Spleen (tissue), 11 donors: ENCODE measurements at regions not wholly inside any gene's neighbourhood (a gene's known extent, or its start where the extent isn't known, plus 50 kb on each side); places are given as distances from the start of the nearest gene placed in this dataset.

ENCODE experiments used
- DNase-seq: peaks from one replicate; pipeline ENCODE4 v3.0.0-alpha.2; 2020
- H3K27ac ChIP-seq, 8 donors: fragments of 200-600 bp; sonication (generic) in 7 of 8; 1 replicate in 4 of 8; 2 replicates in 4 of 8; pipeline versions ENCODE4 v1.5.0 to v1.8.0; 2016 to 2021; ENCODE audit warnings: inconsistent platforms in 4 of 8, mild to moderate bottlenecking in 4 of 8, moderate library complexity in 1 of 8
- H3K27me3 ChIP-seq, 7 donors: fragments of 200-600 bp; sonication (generic) in 6 of 7; replicated peaks in 1 of 7; 1 replicate in 4 of 7; 2 replicates in 3 of 7; pipeline versions ENCODE4 v1.5.0 to v1.8.0; 2016 to 2021; ENCODE audit warnings: inconsistent platforms in 3 of 7, mild to moderate bottlenecking in 1 of 7
- H3K36me3 ChIP-seq, 6 donors: fragments of 200-600 bp; sonication (generic) in 5 of 6; 1 replicate in 4 of 6; 2 replicates in 2 of 6; pipeline versions ENCODE4 v1.5.0 to v1.8.0; 2016 to 2021; ENCODE audit warnings: inconsistent platforms in 2 of 6
- H3K4me1 ChIP-seq, 6 donors: fragments of 200-600 bp; sonication (generic) in 5 of 6; 1 replicate in 3 of 6; 2 replicates in 3 of 6; pipeline versions ENCODE4 v1.5.0 to v1.8.0; 2016 to 2021; ENCODE audit warnings: inconsistent platforms in 3 of 6
- H3K4me3 ChIP-seq, 8 donors: fragments of 200-600 bp; sonication (generic) in 7 of 8; 1 replicate in 4 of 8; 2 replicates in 4 of 8; pipeline versions ENCODE4 v1.5.0 to v1.8.0; 2016 to 2021; ENCODE audit warnings: inconsistent platforms in 4 of 8, mild to moderate bottlenecking in 4 of 8, moderate library complexity in 2 of 8
- H3K9me3 ChIP-seq, 8 donors: fragments of 200-600 bp; sonication (generic) in 7 of 8; 1 replicate in 4 of 8; 2 replicates in 4 of 8; pipeline versions ENCODE4 v1.5.0 to v1.8.0; 2016 to 2021; ENCODE audit warnings: inconsistent platforms in 4 of 8
- CTCF ChIP-seq, 11 experiments: fragments of 200-600 bp in 7 of 11; fragments of 450-650 bp in 4 of 11; sonication (generic) in 4 of 11; IDR thresholded peaks in 8 of 11; conservative IDR thresholded peaks in 3 of 11; 1 replicate in 7 of 11; 2 replicates in 4 of 11; pipeline versions ENCODE4 v1.4.0 to v1.8.0; 2016 to 2021; ENCODE audit warnings: antibody characterized with exemption in 11 of 11, inconsistent platforms in 4 of 11, mild to moderate bottlenecking in 1 of 11
- POLR2A ChIP-seq, 3 donors: fragments of 450-650 bp; IDR thresholded peaks; one replicate each; pipeline ENCODE4 v1.5.1; 2017; ENCODE audit warnings: antibody characterized with exemption in 3 of 3, mild to moderate bottlenecking in 1 of 3
- POLR2AphosphoS5 ChIP-seq, 3 donors: sonication (generic); formaldehyde crosslinking; IDR thresholded peaks; one replicate each; pipeline ENCODE4 v1.5.1; 2017; ENCODE audit warnings: antibody characterized with exemption in 3 of 3
- WGBS, 5 donors: extraction: QIAGEN DNeasy Blood & Tissue Kit in 3 of 5; methylation state at CpG; one replicate each; pipeline versions ENCODE4 v1.1.5 to v1.1.7; 2013 to 2018; 5-methylcytosine and 5-hydroxymethylcytosine counted together
- intact Hi-C: fragments of 100-400 bp; cut with DNase I; formaldehyde crosslinking; loops from one replicate; pipeline ENCODE4 v1.15.0; 2023; ENCODE audit warnings: low total_unique reads
- donor health status: healthy with polysubstance abuse.
- donor health status: DM: no; HTN: no; CAD: no; lungs with moderate emphysema.
- donor health status: DM: no; HTN: no; CAD: no.
- donor health status: Bipolar disorder and iron deficiency.
- donor health status: healthy.
- donor health status: DM: no; HTN: no; CAD: no.
- donor health status: DM: yes; HTN: yes; CAD: no.

GRCh38 chr7:25859412-25860274 lies 292.4 kb upstream of the NFE2L3 start:
- DNase-seq: no peak
- H3K27me3 ChIP-seq: peaks cover 12 to 100% (median 100%) of the 10 kb centered on the region in 7 donors
- 21 to 38% (median 28%) methylated on average over 19 of the region's 19 CpGs for WGBS, 5 donors

GRCh38 chr7:25860275-25861163 lies 291.5 kb upstream of the NFE2L3 start:
- peaks cover 12 to 100% (median 100%) of the 10 kb centered on the region in 7 donors for H3K27me3 ChIP-seq
- peaks cover 4 to 48% (median 25%) of the 10 kb centered on the region in 6 donors for H3K4me1 ChIP-seq
- peak in 2 of 3 donors; percentile 21 to 51 for TF ChIP-seq POLR2AphosphoS5 (IDR thresholded peaks at IDR 0.05)
- TF ChIP-seq CTCF (IDR thresholded peaks at IDR 0.05 in 8 of 11, conservative IDR thresholded peaks at IDR 0.05 in 3 of 11): no peak
- no peak for TF ChIP-seq POLR2A (IDR thresholded peaks at IDR 0.05)
- no peak overlapping the region for H3K4me3 ChIP-seq
- no peak overlapping the region for H3K27ac ChIP-seq
- no peak for DNase-seq
- intact Hi-C loops: loop anchor here (10.0 kb wide), 1 partner anchor 1304 kb away; the partner anchor contains the start of gene HOXA9
- peaks cover 0 to 74% (median 9%) of the 10 kb centered on the region in 8 donors for H3K9me3 ChIP-seq
- no peaks in the 10 kb centered on the region for H3K36me3 ChIP-seq
- 10 to 18% (median 15%) methylated on average over 36 of the region's 36 CpGs for WGBS, 5 donors

More at GRCh38 chr7:25859412-25860274, 292.4 kb upstream of the NFE2L3 start:
- H3K27ac ChIP-seq: no peak overlapping the region
- TF ChIP-seq POLR2A (IDR thresholded peaks at IDR 0.05) (no peak), CTCF (IDR thresholded peaks at IDR 0.05 in 8 of 11, conservative IDR thresholded peaks at IDR 0.05 in 3 of 11) (no peak), POLR2AphosphoS5 (IDR thresholded peaks at IDR 0.05) (no peak)
- H3K4me1 ChIP-seq: peaks cover 4 to 50% (median 25%) of the 10 kb centered on the region in 6 donors
- H3K9me3 ChIP-seq: peaks cover 0 to 83% (median 9%) of the 10 kb centered on the region in 8 donors
- no peak overlapping the region for H3K4me3 ChIP-seq
- no peaks in the 10 kb centered on the region for H3K36me3 ChIP-seq
- intact Hi-C loops: loop anchor here (10.0 kb wide), 3 partner anchors 605 to 1325 kb away; partner anchors contain the start of genes HOXA11 and HOXA9

- 12 to 30% (median 19%) methylated on average over 7 of the region's 7 CpGs for WGBS, 5 donors
- no peak overlapping the region for H3K27ac ChIP-seq
- H3K36me3 ChIP-seq: no peaks in the 10 kb centered on the region
- peaks cover 12 to 100% (median 100%) of the 10 kb centered on the region in 7 donors for H3K27me3 ChIP-seq
- no peak overlapping the region for H3K4me3 ChIP-seq
- H3K9me3 ChIP-seq: peaks cover 0 to 69% (median 9%) of the 10 kb centered on the region in 8 donors
- intact Hi-C loops: loop anchor here (10.0 kb wide), 1 partner anchor 1304 kb away; the partner anchor contains the start of gene HOXA9
- H3K4me1 ChIP-seq: peaks cover 4 to 45% (median 25%) of the 10 kb centered on the region in 6 donors
- DNase-seq: no peak
- TF ChIP-seq CTCF (IDR thresholded peaks at IDR 0.05 in 8 of 11, conservative IDR thresholded peaks at IDR 0.05 in 3 of 11) (no peak), POLR2AphosphoS5 (IDR thresholded peaks at IDR 0.05) (no peak), POLR2A (IDR thresholded peaks at IDR 0.05) (no peak)
Measured at GRCh38 chr7:25861164-25861496, 290.9 kb upstream of the NFE2L3 start.
